Activated CD4-positive, CD25-positive, alpha-beta regulatory T cell treated with anti-CD3 and anti-CD28 coated beads, Interleukin-2, amount 50 U/mL, for 24 hours (primary cell): ENCODE measurements at regions not wholly inside any gene's neighbourhood (a gene's known extent, or its start where the extent isn't known, plus 50 kb on each side); places are given as distances from the start of the nearest gene placed in this dataset.
"Not testable (repeated sequence)": the region's sequence is repeated elsewhere in the genome, so short reads cannot be mapped to it uniquely, and the experiment has no call there.

Source experiments
- ATAC-seq, 2 donors: fragments of 150-1000 bp; cut with Tn5 transposase; one replicate each; pipeline ENCODE4 v1.10.0; 2021; ENCODE audit warnings: mild to moderate bottlenecking in 1 of 2, moderate library complexity in 1 of 2

DNA sequence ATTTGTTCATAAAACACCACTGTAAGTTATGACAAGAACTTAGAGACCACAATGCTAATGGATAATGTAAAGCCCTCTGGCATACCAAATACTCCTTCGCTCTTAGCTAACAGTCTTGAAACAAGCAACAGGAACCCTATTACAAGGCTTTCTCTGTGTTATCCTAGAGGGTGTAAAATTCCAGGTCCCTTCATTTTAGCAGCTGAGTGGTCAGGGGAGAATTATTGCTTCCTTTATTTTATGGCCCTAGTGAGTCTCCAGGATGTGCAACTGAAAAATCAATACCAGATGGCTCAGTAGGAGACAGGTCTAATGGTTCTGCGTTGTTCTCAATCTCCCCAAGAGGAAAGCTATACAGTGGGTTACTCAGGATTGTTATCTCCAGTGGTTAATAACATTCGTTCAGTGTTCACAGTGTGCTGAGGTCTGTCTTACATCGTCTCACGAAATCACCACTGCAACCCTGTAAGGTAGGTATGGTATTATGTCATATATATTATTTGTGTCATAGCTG is 172.7 kb upstream of the CNOT2 start:
- ATAC-seq, result no peak

DNA sequence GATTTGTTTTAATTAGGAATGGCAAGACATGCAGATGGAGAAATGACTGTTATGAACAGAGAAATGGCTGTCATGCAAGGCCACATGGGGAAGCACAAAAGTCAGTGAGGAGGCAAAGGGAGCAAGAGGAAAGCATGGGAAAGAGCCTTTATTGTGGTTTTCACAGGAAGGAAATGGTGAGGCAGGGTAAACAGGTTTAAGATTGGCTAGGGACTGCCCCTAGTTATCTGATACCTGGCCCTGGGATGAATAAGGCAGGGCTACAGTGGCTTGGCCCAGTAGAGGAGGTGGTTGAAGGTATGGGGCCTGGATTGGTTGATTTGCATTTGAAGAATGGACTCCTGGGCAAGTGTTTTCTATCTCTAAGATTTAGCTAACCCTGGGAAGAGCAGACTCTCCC is 168.7 kb upstream of the CNOT2 start:
- no peak for ATAC-seq

DNA sequence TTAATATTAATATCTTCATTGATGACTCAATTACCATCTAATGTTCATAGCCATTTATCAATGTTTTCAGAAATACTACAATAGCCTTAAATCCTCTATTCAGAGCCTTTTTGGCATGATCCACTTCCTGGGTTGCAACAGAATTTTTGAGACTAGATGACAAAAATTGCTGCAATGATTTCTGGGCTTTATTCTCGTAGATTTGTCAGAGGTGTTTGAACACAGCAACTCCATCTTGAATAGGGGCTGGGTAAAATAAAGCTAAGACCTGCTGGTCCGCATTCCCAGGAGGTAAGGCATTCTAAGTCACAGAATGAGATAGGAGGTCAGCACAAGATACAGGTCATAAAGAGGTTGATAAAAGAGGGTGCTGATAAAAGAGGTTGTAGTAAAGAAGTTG is 165.8 kb upstream of the CNOT2 start:
- no peak for ATAC-seq

DNA sequence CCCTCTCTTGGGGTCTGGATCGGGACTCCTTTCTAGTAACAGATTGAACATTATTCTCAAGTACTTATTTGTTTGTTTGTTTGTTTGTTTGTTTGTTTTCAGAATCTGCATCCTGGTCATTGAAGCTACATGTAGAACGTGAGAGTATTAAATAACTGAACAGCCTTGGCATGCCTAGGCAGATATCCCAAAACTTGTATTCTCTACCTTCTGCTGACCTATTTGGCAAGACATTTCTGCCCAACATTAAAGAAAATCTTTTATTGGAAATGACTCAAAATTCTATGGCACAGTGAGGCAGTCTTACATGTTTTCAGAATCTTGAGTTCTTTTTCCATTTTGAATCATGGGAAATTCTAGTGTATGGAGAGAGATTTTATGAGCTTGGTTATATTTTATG is 165.1 kb upstream of the CNOT2 start:
- ATAC-seq, result no peak

DNA sequence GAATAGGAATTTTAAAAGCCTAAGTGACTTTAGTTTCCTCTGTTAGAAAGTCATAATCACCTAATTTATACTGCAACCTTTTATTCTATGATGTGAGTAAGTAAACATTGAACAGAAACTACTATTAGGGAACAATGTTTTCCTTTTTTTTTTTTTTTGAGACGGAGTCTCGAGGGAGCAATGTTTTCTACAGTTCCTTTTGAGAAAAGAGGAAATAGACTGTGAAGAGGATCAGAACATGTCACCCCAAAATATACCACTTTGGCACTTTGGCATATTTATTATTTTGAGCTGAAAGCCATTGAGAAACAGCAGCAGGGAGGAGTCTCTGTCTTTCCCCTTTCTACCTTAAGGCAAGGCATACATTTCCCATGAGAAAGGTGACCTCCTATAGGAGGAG is 162.7 kb upstream of the CNOT2 start:
- no peak for ATAC-seq

DNA sequence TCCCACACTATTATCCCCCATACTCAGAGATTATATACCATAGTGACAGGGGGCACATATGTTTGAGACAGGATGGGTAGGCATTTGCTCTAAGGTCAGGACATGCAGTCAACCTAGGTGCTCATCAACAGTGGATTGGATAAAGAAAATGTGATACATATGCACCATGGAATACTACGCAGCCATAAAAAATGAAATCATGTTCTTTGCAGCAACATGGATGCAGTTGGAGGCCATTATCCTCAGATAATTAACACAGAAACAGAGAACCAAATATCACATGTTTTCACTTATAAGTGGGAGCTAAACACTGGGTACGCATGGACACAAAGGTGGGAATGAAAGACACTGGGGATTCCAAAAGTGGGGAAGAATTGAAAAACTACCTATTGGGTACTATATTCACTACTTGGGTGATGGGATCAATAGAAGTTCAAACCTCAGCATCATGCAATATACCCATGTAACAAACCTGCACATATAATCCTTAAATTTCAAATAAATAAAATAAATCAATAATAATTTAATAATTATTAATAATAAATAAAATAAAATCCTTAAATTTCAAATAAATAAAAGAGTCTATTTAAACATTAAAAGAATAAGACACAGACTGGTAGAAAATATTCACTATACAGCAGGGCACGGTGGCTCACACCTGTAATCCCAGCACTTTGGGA is 160.1 kb upstream of the CNOT2 start:
- ATAC-seq, result no peak

DNA sequence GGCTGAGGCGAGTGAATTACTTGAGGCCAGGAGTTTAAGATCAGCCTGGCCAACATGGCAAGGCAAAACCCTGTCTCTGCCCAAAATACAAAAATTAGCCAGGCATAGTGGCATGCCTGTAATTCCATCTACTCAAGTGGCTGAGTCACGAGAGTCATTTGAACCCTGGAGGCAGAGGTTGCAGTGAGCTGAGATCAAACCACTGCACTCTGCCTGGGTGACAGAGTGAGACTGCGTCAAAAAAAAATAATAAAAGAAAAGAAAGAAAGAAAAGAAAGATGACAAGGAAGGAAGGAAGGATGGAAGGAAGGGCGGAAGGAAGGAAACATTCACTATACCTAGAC is 159.6 kb upstream of the CNOT2 start:
- ATAC-seq, result no peak

DNA sequence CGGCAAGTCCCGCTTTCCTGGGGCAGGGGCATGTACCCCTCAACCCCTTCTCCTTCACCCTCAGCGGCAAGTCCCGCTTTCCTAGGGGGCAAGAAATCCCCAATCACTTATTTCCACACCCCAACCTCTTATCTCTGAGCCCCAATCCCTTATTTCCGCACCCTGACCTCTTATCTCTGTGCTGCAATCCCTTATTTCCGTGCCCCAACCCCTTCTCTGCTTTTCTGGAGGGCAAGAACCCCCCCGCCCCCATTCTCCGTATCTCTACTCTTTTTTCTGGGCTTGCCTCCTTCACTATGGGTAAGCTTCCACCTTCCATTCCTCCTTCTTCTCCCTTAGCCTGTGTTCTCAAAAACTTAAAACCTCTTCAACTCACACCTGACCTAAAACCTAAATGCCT is 156.9 kb upstream of the CNOT2 start:
- ATAC-seq, result not testable (repeated sequence)

DNA sequence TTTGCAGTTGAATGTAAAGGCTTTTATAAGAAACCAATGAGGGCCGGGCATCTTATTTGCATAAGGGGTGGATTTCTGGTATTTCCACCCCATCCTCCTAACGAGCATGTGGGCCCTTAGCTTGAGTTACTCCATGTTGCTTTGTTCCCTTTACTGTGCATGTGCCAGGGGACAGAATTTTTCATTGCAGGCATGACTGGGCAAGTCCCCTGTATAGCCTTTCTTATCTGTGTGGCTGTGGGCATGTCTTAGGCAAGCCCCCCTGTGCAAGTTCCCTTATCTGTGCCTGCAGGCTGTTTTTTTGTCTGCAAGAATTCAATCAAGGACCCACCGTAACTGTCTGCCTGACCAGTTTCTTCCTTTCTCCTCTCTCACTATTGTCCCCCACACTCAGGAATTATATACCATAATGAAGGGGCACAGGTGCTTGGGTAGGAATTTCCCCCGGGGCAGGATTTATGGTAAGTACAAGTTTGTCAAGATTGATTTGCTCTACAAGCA is 152.2 kb upstream of the CNOT2 start:
- ATAC-seq, result no peak

DNA sequence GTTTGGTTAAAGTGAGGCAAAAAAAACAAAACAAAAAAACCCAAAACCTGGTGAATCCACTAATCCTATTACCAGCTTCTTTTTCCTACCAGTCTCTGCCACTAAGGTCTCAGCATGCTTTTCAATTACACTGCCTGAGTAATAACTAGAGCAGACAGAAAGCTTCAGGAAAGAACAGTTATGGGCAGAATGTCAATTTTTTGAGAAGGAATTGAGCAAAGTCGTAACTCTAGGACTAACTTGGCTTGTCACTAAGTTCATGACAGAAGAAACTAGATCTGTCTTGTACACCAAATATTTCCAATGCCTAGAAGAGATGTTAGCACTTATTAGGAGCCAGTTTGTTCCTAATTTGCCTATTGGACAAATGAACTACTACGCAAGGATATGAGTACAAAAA is 148.8 kb upstream of the CNOT2 start:
- no peak for ATAC-seq

DNA sequence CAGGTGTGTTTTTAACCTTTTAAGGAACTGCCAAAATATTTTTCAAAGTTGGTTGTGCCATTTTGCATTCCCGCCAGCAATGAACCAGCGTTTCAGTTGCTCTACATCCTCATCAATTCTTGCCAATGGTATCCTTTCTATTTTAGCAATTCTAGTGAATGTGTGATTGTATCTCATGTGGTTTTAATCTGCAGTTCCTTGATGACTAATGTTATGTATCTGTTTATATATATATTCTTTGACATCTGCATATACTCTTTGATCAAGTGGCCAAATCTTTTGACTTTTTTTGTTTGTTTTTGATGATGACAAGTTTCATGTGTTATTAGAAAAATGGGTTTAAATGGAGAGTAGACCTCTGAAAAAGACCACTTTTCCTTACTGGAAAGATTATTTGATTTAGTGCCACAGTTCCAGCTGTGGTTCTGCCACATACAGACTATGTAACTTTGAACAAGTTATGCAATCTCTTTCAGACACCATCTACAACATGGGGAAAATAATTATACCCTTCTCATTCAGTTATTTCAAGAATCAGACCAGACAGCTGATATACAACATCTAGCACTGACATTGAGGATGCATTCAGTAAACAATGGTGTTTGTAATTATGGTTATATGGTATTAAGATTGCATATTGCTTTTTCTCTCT is 146.3 kb upstream of the CNOT2 start:
- no peak for ATAC-seq

DNA sequence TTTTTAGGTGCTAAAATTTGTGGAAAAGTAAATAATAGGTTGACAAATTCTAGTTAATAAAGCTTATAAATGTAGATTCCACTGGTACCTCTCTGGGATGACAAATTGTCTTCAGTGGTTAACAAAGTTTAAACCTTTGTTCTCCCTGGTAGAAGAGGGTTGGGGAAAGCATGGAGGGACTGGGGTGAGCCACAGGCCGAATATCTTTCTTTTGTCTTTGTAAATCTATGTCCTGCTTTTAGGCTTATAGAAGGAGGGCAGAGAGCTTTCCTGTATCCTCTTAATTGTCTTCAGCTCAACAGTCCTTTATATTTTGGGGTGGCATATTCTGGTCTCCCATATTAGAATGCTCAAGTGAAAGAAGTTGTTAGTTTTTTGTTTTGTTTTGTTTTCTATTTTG is 142.2 kb upstream of the CNOT2 start:
- no peak for ATAC-seq

DNA sequence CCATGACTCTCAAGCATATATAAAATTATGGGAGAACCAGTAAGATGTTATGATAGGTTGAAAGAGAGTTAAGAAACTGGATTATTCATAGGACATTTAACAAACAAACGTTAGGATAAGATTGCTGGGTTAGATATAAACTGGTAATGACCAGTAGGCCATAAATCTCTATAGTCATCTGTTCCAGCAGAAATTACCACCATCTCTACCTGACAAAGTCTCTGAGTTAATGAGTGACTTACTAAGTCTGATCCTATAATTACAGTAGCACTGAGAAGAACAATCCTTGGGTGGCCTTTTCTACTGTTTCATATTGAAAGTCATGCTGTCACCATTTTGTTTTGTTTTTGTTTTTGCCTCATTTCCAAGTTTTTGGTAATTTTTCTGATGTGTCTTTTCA is 136.9 kb upstream of the CNOT2 start:
- ATAC-seq, result no peak

DNA sequence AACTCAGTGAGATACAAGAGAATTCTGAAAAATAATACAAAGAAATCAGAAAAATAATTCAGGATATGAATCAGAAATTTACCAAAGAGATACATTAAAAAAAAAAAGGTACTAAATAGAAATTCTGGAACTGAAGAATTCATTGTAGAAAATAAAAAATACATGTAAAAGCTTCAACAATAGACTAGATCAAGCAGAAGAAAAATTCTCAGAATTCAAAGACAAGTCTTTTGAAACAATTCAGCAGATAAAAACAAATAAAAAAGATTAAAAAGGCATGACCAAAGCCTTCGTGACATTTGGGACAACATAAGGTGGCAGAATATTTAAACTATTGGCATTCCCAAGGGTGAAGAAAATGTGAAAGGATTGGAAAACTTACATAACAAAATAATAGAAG is 133.1 kb upstream of the CNOT2 start:
- ATAC-seq, result no peak

DNA sequence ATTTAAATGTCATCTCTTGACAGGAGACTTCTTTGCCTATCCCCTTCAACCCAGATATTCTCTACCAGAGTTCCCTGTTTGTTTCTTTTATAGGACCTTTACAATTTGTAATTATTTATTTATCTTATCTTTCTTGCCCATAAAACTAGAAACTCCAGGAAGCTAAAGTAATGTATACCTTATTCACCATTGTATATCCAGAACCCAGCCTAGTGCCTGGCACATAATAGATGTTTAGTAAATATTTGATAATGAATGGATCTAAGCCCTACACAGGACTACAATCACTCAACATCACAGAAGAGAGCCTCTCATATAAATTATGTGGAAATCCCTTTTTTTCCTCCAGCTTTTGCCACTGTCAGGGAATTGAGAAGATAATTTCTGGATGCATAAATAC is 125.6 kb upstream of the CNOT2 start:
- no peak for ATAC-seq

DNA sequence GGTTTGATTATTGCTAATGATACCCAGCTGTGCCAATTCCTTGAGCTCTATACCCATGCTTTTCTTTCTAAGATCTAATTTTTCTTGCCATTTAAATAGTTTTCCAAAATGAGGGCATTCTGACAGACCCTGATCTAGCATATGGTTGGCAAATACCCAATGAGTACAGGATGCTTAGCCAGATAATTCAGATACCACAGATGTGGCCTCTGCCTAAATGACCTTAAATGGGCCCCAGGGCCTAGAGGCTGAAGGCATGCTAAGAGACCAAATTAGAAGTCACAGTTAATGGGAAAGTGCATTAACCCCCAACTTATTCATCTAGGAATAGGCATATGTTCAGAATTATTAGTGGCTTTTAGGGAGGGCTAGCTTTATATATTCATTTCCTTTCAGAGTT is 122.3 kb upstream of the CNOT2 start:
- no peak for ATAC-seq

DNA sequence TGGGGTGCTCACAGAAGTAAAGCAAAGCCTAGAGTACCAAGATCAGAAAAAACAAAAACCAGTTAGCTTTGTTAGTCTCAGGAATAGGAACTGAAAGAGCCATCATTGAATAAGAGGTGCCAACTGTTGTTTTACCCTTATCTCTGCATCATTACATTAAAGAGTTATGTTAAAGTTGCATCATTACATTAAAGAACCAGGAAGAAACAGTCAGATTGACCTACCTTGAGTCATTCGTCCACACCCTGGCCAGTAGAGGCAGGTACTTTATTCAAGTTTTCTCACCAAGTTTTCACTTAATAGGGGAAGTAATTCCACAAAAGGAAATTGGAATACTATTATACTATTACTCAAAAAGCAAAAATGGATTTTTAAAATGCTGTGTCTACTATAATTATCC is 121.7 kb upstream of the CNOT2 start:
- no peak for ATAC-seq

DNA sequence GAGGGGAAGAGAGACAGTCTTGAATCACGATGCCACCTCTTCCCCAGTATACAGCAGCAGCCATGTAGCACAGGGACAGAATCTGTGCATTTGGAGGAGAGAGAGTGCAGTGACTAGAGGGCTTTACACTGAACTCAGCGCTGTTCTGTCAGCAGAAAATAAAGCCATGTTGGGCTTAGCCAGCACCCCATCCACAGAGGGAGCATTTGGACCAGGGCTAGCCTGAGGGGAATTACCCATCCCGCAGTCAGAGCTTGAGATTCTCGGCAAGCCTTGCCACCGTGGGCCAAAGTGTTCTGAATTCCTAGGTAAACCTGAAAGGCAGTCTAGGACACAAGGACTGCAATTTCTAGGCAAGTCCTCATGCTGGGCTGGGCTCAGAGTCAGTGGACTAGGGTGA is 120.4 kb upstream of the CNOT2 start:
- ATAC-seq, result no peak

DNA sequence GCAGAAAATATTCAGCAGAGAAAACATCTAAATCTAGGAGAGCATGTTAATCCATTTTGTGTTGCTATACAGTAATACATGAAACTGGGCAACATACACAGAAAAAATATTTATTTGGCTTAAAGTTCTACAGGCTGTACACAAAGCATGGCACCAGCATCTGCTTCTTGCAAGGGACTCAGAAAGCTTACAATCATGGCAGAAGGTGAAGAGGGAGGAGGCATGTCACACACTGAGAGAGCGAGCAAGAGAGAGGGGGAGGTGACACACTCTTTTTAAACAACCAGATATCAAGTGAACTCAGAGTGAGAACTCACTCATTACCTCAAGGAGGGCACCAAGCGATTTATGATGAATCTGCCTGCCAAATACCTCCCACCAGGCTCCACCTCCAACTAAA is 94.2 kb upstream of the CNOT2 start:
- no peak for ATAC-seq

DNA sequence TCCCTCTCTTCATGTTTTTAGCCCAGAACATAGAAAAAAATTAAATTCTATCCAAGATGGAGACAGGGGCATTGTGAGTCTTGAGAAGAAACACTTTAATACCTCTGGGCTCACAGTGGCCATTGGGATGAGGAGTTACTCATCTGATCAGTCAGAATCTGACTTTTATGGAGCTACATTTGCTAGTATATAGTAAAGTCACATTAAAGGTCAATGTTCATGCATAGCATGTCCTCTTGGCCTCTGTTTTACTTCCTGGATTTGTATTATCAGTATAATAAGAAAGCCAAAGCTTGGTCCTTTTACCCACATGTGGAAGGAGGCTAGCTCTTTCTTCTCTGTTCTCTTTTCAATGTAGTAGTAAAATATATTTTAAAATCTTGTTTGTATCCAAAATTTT is 93.6 kb upstream of the CNOT2 start:
- no peak for ATAC-seq

DNA sequence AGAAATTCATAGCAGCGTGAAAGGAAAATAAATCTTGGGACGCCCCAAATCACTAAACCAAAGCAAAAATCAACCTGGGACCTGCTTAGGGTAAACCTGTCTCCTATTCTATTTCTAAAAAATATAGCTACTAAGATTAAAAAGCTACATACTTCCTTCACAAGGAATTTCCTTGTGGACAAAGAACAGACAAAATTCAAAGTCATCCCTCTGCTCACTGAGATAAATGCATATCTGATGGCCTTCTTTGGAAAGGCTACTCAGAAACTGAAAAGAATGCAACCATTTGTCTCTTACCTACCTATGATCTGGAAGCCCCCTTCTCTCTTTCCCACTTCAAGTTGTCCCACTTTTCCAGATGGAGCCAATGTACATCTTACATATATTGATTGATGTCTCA is 93.0 kb upstream of the CNOT2 start:
- ATAC-seq, result no peak

DNA sequence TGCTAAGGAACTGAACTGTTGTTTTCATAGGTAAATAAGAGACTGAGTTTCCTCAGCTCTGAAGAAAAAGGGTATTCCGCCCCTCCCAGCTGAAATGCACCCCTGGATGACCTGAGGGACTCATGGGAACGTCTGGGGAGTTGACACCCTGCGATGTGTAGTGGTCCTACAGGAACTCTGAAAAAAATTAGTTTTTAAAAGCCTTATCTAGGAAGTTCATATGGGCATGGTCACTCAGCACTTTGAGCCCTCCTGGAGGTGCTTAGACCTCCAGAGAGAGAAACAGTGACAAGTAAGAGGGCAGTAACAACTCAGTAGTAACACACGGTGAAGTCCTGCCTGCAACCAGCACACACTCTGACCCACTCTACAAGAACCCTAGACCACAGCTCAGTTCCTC is 91.2 kb upstream of the CNOT2 start:
- ATAC-seq, result no peak

DNA sequence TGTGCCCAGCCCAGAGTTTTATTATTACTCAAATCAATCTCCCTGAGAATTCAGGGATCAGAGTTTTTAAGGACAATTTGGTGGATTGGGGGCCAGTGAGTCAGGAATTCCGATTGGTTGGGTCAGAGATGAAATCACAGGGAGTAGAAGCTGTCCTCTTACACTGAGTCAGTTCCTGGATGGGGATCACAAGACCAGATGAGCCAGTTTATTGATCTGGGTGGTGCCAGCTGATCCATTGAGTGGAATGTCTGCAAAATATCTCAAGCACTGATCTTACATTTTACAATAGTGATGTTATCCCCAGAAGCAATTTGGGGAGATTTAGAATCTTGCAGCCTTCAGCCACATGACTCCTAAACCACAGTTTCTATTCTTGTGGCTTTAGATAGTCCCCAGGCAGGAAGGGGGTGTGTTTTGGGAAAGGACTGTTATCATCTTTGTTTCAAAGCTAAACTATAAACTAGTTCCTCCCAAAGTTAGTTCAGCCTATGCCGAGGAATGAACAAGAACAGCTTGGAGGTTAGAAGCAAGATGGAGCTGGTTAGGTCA is 89.1 kb upstream of the CNOT2 start:
- no peak for ATAC-seq

DNA sequence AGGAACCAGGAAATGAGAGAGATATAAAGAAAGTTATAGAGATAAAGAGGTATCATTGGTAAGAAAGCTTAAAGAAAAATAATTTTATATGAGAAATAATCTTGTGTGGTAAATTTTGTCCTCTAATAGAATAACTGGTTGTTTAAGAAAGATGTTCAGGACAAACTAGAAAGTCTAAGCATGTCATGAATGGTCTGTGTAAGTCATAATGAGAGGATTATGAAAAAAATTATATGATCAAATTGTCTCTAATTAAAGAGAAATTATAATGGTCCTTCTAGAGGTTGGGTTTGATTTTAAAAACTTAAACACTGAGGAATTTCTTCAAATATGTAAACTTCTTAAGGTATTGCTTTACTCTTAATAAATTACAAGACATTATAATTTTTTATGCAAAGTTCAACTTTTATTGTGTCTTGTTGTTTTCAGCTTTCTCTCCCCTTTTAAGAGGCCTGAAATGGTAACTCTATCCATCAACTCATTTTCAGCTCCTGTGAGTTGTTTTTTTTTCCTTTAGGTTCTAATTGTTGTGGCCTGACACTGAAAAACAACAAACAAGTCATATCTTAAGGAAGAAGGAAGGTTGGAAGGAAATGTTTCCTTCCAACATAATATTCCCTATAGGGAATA is 88.2 kb upstream of the CNOT2 start:
- ATAC-seq, result no peak
